NCI-H345 (cell line): ENCODE measurements at regions not wholly inside any gene's neighbourhood (a gene's known extent, or its start where the extent isn't known, plus 50 kb on each side); places are given as distances from the start of the nearest gene placed in this dataset.

Source experiments
- DNase-seq: peaks from one replicate; lab custom pipeline; 2025; lab: John Stamatoyannopoulos, UW

GRCh38 chr6:122122202-122122601, 277.2 kb upstream of the HSF2 start:
- no peak for DNase-seq

GRCh38 chr6:122122686-122123085, 276.8 kb upstream of the HSF2 start:
- DNase-seq: no peak

- DNase-seq: no peak
Measured at GRCh38 chr6:122124908-122125307, 274.5 kb upstream of the HSF2 start.

DNA sequence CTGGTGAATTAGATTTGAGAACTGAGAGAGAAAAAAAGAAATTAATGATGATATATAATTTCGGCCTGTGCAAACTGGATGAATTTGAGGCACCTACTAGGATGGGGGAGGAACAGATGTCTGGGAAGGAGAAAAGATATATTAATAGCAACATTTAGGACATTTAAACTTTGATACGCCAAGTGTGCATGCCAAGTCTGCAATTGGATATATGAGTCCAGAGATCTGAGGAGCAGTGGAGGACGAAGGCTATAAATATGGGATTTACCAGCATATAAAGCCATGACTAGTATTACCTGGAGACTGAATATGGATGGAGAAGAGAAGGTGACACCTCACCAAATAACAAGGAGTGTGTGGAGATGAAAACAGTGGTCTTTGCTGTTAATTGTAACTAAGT, 272.6 kb upstream of the HSF2 start:
- DNase-seq: no peak

GRCh38 chr6:122128445-122128844, 271.0 kb upstream of the HSF2 start:
- DNase-seq: no peak

DNA sequence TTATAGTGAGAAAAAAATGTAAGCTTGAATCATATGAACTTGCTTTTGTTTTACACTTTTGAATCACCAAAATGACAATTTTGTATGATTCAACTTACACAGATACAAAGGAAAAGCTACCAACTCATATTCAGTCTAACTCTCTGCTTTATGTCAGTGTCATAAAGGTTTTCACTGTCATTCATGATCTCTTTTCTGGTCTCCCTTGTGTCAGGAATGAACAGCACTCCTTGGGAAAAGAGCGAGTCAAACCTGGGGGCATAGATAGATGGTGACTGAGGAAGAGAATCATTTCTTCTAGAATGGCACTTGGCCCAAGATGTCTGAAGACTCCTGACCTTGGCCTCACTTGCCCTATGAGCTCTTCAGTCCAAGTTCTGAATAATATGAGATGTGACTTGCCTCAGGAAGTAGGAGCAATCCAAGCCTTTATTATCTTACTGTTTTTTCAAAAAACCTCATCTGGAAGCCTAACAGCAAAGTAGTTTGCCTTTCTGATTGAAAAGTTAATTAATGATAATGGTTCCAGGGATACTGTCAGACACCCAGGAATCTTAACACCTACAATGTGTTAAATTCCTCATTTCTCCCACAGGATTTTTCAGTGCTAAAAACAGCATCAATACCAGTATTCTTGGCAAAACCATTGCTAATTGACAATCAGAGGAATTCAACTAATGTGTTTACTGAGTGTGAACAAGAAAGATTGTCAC, 270.0 kb upstream of the HSF2 start:
- DNase-seq: no peak

DNA sequence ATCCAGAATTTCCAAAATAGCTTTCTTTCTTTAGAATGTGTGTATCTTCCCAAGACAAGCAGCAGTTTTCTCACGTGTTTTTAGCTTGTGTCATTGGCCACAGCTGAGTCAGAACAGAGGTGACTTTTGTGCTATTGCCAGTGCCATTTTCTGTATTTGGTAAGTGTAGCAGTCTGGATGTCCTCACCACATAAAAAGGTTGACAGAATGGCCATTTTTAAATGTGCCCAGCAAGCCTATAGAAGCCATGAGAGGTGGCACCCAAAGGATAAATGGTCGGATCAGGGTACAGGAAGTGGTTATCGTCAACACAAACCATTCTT, 269.5 kb upstream of the HSF2 start:
- no peak for DNase-seq

GRCh38 chr6:122130518-122130917, 268.9 kb upstream of the HSF2 start:
- DNase-seq: no peak

- no peak for DNase-seq
Measured at GRCh38 chr6:122136386-122136785, 263.1 kb upstream of the HSF2 start.

DNA sequence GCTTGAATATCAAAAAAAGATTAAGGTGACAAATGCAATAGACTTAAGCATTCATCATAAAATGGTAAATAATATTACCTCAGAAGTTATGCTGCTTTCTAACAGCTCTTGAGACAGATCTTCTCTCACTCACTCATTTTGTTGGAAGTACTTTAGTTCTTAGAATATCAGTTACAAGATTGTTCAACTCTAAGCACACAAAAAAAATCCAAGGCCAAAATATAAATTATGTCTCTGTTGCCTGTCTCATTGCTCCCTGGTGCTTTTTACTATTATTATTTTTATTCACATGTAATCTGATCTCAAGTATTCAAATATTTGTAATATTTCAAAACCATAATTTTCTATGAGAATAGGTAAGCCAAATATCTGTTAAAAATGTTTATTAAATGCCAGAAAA, 259.4 kb upstream of the HSF2 start:
- no peak for DNase-seq

GRCh38 chr6:122141246-122141645, 258.2 kb upstream of the HSF2 start:
- DNase-seq: no peak

- no peak for DNase-seq
Measured at GRCh38 chr6:122143813-122144601, 255.4 kb upstream of the HSF2 start.

- no peak for DNase-seq
Measured at GRCh38 chr6:122145246-122145645, 254.2 kb upstream of the HSF2 start.

DNA sequence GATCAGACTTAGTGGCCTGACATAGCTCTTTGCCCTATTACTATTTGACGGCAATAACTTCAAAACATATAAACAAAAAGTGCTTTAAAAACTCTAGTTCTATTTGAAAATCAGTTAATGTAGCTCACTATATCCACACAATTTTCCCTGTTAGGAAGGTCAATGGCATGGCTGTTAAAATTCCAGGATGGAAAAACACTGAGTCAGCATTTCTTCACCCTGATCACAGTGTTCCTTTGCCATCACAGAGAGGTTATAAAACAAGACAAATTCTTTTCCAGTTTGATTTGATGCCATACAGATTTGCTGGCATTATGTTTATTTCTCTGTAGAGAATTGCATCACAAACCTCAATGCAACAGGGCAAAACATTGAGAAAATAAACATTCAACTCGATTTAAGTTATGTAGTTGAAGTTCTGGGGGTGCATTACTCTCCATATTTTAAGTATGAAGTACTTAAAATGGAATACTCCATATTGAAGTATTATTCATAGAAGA, 253.7 kb upstream of the HSF2 start:
- DNase-seq: no peak

- DNase-seq: no peak
Measured at GRCh38 chr6:122147291-122147690, 252.2 kb upstream of the HSF2 start.

DNA sequence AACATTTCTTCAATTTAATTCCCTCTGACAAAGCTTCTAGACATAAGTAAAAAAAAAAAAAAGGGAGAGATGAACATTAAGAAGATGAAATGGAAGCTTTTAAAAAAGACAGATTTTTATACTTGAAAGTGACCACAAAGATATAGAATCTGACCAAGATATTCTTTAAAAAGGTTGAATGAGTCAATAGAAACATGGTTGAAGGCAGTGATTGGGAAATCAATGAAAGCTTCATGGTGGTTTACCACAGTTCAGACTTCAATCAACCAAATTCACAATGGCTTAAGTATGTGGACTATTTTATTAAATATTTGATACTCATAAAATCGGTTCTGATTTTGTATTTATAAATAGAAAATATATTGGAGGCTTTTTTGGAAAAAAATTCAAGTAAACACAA, 248.4 kb upstream of the HSF2 start:
- no peak for DNase-seq

DNA sequence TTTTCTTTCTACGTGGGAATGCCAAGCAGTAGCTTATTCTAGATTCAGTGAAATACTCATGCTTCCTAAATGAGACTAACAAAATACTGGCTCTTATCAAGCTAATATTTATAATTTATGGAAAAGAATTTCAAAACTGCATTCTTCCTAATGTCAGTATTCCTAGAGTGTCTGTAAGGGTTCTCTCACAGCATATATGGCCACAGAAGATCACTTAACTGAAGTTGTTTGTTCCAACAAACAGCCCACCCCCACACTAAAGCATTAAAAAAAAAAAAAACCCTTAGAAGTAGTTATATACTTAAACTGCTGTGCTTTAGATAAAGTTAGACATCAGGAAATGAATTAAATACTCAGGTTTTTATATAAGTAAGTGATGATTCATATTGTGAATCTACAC, 247.7 kb upstream of the HSF2 start:
- no peak for DNase-seq

DNA sequence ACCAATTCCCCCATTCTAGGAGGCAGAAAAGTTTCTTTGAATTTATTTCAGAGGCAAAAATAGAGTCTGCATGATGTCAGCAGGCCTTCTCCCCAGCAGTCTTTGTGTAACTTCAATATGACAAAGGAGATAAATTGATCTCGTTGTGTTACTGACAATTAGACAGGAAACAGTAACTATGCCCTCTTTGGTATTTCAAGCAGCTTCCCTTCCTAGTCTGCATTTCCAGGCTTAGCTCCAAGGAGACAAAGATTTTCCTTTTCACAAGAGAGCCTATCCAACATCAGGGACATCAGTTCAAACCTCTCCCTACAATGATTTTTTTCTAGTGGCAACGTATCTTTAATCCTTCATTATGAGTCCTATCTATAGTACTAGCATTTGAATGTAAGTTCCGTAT, 245.9 kb upstream of the HSF2 start:
- DNase-seq: no peak

DNA sequence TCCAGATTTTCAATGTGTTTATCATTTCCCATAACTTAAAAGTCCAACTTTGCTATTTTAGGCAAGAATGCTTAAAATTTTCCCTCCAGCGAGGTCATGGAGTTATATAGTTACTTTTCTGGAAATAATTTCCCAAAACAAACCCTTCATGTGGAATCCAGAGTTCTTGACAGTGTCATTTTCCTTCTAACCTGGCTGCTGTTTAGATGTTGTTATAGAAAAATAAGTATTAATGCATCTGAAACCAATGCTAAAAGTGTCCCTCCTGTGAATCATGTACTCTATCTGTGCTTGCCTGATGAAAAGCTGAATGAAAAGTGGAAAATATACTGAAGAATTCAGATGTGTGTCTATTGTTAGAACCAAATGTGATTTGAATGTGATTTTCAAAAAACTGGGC, 245.3 kb upstream of the HSF2 start:
- no peak for DNase-seq

DNA sequence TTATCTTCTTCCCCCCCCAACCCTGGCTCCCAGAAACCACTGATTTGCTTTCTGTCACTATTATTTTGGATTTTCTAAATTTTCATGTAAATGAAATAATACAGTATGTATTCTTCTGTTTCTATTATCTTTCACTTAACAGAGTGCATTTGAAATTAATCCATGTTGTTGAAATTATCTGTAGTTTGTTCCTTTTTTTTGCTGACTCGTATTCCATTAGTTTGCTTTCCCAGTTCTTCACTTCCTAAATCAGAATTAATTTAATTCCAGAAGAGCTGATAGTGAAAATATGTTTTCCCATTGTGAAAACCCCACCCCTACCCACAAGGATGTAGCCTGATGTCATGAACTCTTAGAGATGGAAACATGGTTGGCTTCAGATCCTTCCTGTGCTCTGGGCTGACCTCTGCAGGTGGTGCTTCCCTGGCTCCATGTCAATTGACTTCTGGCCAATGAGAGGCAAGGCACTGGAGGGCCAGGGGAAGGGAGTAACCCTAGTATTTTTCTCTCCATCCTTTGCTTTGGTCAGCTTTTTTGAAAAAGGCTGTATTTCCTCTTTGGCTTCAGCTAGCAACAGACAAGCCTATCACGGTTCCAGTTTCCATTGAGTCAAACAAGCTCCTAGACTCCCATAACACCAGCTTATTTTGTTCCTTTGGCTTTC, 244.4 kb upstream of the HSF2 start:
- DNase-seq: no peak

- no peak for DNase-seq
Measured at GRCh38 chr6:122161136-122161535, 238.3 kb upstream of the HSF2 start.

DNA sequence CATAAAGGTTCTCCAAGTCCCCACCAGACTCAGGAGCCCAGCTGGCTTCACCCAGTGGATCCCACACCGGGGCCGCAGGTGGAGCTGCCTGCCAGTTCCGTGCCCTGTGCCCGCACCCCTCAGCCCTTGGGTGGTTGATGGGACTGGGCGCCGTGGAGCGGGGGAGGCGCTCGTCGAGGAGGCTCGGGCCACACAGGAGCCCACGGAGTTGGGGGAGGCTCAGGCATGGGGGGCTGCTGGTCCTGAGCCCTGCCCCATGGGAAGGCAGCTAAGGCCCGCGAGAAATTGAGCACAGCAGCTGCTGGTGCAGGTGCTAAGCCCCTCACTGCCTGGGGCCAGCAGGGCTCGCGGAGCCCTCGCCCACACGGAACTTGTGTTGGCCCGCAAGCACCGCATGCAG, 234.4 kb upstream of the HSF2 start:
- DNase-seq: no peak

DNA sequence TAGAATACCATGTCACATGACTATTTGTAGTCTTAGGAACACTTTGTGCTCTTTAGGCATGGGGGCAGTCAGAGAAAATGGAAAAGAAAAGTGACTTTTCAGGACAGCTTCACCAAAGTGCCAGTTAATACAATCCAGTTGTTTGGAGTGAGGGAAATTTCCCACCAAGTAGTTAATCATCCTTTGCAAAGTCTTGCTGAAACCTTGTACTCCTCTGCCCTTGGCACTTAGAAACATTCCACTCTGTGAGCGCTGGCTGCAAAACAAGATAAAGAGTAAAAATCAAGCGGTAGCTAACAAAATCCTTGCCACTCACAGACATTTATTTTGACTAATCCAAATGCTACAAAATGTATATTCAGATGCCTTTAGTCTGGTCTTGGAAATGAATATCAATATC, 229.2 kb upstream of the HSF2 start:
- no peak for DNase-seq
